Loucy (cell line): ENCODE measurements at regions not wholly inside any gene's neighbourhood (a gene's known extent, or its start where the extent isn't known, plus 50 kb on each side); places are given as distances from the start of the nearest gene placed in this dataset.

Source experiments
- EZH2phosphoT487 ChIP-seq: fragments of 200-600 bp; IDR thresholded peaks from 2 replicates; pipeline ENCODE4 v1.6.1; 2018; ENCODE audit warnings: antibody characterized with exemption, mild to moderate bottlenecking, moderate library complexity, borderline replicate concordance
- TF ChIP-seq, protein P1 (sequence below): fragments of 200-600 bp; sonication (generic); conservative IDR thresholded peaks from 2 replicates; pipeline ENCODE4 v1.5.1; 2014; ENCODE audit warnings: mild to moderate bottlenecking, antibody characterized with exemption, low read length

DNA sequence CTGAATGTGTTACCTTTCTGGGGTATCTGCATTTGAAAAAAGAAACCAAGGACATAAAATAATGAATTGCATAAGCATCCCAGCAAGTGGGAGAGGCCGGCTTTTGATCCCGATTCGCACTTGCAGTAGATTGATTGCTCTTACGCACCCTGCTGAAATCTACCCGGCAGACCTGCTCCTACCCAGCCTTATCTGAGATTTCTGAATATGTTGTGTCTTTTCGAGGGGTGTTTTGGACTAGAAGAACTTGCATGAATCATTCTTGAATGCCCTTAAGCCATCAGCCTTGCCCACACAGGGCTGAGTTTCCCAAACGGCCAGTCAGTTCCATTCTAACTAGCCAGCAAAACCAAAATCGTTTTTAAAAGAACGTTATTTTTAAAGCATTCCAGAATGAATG is 174.4 kb upstream of the BCOR start:
- TF ChIP-seq, protein P1, sequence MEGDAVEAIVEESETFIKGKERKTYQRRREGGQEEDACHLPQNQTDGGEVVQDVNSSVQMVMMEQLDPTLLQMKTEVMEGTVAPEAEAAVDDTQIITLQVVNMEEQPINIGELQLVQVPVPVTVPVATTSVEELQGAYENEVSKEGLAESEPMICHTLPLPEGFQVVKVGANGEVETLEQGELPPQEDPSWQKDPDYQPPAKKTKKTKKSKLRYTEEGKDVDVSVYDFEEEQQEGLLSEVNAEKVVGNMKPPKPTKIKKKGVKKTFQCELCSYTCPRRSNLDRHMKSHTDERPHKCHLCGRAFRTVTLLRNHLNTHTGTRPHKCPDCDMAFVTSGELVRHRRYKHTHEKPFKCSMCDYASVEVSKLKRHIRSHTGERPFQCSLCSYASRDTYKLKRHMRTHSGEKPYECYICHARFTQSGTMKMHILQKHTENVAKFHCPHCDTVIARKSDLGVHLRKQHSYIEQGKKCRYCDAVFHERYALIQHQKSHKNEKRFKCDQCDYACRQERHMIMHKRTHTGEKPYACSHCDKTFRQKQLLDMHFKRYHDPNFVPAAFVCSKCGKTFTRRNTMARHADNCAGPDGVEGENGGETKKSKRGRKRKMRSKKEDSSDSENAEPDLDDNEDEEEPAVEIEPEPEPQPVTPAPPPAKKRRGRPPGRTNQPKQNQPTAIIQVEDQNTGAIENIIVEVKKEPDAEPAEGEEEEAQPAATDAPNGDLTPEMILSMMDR = no peak
- TF ChIP-seq EZH2phosphoT487 = no peak
